H1 (cell line): ENCODE measurements at regions not wholly inside any gene's neighbourhood (a gene's known extent, or its start where the extent isn't known, plus 50 kb on each side); places are given as distances from the start of the nearest gene placed in this dataset.

Experiments used
- CTCF ChIA-PET: fragments of 300-600 bp; sonication (Branson Sonifier 250); formaldehyde crosslinking; loops from one replicate; lab custom pipeline; 2021; ENCODE audit not compliant: partially characterized antibody; lab: Charles Lee
- POLR2A ChIA-PET: fragments of 300-600 bp; sonication (Branson Sonifier 250); formaldehyde crosslinking; loops from one replicate; lab custom pipeline; 2021; ENCODE audit warnings: inconsistent platforms; ENCODE audit not compliant: partially characterized antibody; lab: Charles Lee
- DNase-seq, 2 experiments: peaks; one replicate each; pipeline versions ENCODE4 v3.0.0 to v3.0.0-alpha.2; 2010 to 2022; ENCODE audit warnings: low spot score in 2 of 2, low read depth in 1 of 2, mixed read lengths in 1 of 2
- FAIRE-seq: peaks from 2 replicates; lab custom pipeline; 2011; peaks lifted over from hg19 to GRCh38; lab: Jason Lieb, UNC
- H2AFZ ChIP-seq: 2 replicates; pipeline ENCODE4 v1.8.1; 2012; ENCODE audit warnings: low read length, inconsistent platforms
- H2AK5ac ChIP-seq: 2 replicates; pipeline ENCODE4 v1.6.1; 2013; ENCODE audit warnings: low read depth, low read length
- H2BK120ac ChIP-seq: replicated peaks from 2 replicates; pipeline ENCODE3; 2013; ENCODE audit warnings: low read depth, low read length, inconsistent platforms
- H2BK12ac ChIP-seq: 2 replicates; pipeline ENCODE4 v1.6.1; 2013; ENCODE audit warnings: low read depth, low read length
- H2BK15ac ChIP-seq: 2 replicates; pipeline ENCODE4 v1.6.1; 2013; ENCODE audit warnings: low read length
- H2BK20ac ChIP-seq: 2 replicates; pipeline ENCODE4 v1.6.1; 2013; ENCODE audit warnings: low read length
- H2BK5ac ChIP-seq: 2 replicates; pipeline ENCODE4 v1.6.1; 2013; ENCODE audit warnings: low read depth, low read length
- H3K14ac ChIP-seq: 2 replicates; pipeline ENCODE4 v1.6.1; 2013; ENCODE audit warnings: inconsistent platforms; ENCODE audit not compliant: insufficient read length
- H3K18ac ChIP-seq: 2 replicates; pipeline ENCODE4 v1.6.1; 2013; ENCODE audit warnings: low read length; ENCODE audit errors: extremely low read depth
- H3K23ac ChIP-seq: 2 replicates; pipeline ENCODE4 v1.6.1; 2013; ENCODE audit warnings: inconsistent platforms; ENCODE audit not compliant: insufficient read length
- H3K23me2 ChIP-seq: 2 replicates; pipeline ENCODE4 v1.6.1; 2013; ENCODE audit warnings: low read depth, low read length
- H3K27ac ChIP-seq: 2 replicates; pipeline ENCODE4 v1.6.1; 2011; ENCODE audit warnings: low read depth, low read length, inconsistent platforms
- H3K27me3 ChIP-seq, 4 experiments: replicated peaks in 1 of 4; 1 replicate in 1 of 4; 2 replicates in 3 of 4; pipeline versions ENCODE4 v1.6.1 to v1.8.1; 2011 to 2013; ENCODE audit warnings: low read length in 3 of 4, mild to moderate bottlenecking in 3 of 4, inconsistent platforms in 2 of 4, mixed read lengths in 2 of 4, moderate library complexity in 1 of 4; ENCODE audit not compliant: control insufficient read depth in 3 of 4, insufficient read depth in 3 of 4; ENCODE audit errors: extremely low read depth in 1 of 4
- H3K36me3 ChIP-seq, 4 experiments: 2 replicates each; pipeline versions ENCODE4 v1.6.1 to v1.8.1; 2011 to 2013; ENCODE audit warnings: mild to moderate bottlenecking in 4 of 4, low read length in 3 of 4, moderate library complexity in 2 of 4, control low read depth in 1 of 4, inconsistent platforms in 1 of 4; ENCODE audit not compliant: insufficient read depth in 4 of 4, control insufficient read depth in 2 of 4
- H3K4ac ChIP-seq: replicated peaks from 2 replicates; pipeline ENCODE3; 2013; ENCODE audit warnings: low read length, low read depth, mixed read lengths, inconsistent platforms; ENCODE audit not compliant: insufficient read length
- H3K4me1 ChIP-seq, 4 experiments: replicated peaks in 1 of 4; 1 replicate in 1 of 4; 2 replicates in 3 of 4; pipeline versions ENCODE4 v1.6.1 to v1.8.1; 2011 to 2013; ENCODE audit warnings: low read length in 3 of 4, inconsistent platforms in 2 of 4, mixed read lengths in 1 of 4; ENCODE audit not compliant: insufficient read depth in 4 of 4, control insufficient read depth in 3 of 4
- H3K4me2 ChIP-seq, 2 experiments: 2 replicates each; pipeline versions ENCODE4 v1.6.1 to v1.8.1; 2011 to 2013; ENCODE audit warnings: low read depth in 2 of 2, low read length in 2 of 2, control low read depth in 1 of 2, inconsistent platforms in 1 of 2, mild to moderate bottlenecking in 1 of 2; ENCODE audit not compliant: insufficient read depth in 1 of 2
- H3K4me3 ChIP-seq, 4 experiments: fragments of 200-600, 300-600 bp in 1 of 4; sonication (generic), shearing (Covaris generic), sonication (Bioruptor Twin) in 1 of 4; 2 replicates each; pipeline versions ENCODE4 v1.5.1 to v1.8.1; 2011 to 2016; ENCODE audit warnings: low read length in 4 of 4, low read depth in 3 of 4, control low read depth in 2 of 4, inconsistent platforms in 2 of 4, mild to moderate bottlenecking in 2 of 4, mixed read lengths in 1 of 4, moderate library complexity in 1 of 4; ENCODE audit not compliant: insufficient read depth in 2 of 4; ENCODE audit errors: extremely low read depth in 1 of 4
- H3K56ac ChIP-seq: replicated peaks from 2 replicates; pipeline ENCODE3; 2013; ENCODE audit warnings: low read depth, mild to moderate bottlenecking, mixed read lengths, low read length, inconsistent platforms; ENCODE audit not compliant: insufficient read length
- H3K79me1 ChIP-seq: 2 replicates; pipeline ENCODE4 v1.6.1; 2013; ENCODE audit warnings: low read depth, low read length, control low read depth
- H3K79me2 ChIP-seq, 2 experiments: 2 replicates each; pipeline versions ENCODE4 v1.6.1 to v1.8.1; 2012 to 2013; ENCODE audit warnings: low read length in 2 of 2, mild to moderate bottlenecking in 2 of 2, inconsistent platforms in 1 of 2; ENCODE audit not compliant: insufficient read depth in 2 of 2, control insufficient read depth in 1 of 2
- H3K9ac ChIP-seq, 4 experiments: replicated peaks in 1 of 4; 1 replicate in 1 of 4; 2 replicates in 3 of 4; pipeline versions ENCODE4 v1.6.1 to v1.8.1; 2011 to 2013; ENCODE audit warnings: low read depth in 3 of 4, low read length in 3 of 4, control low read depth in 2 of 4, mild to moderate bottlenecking in 2 of 4, moderate library complexity in 2 of 4, inconsistent platforms in 1 of 4; ENCODE audit errors: extremely low read depth in 1 of 4
- H3K9me3 ChIP-seq, 2 experiments: 2 replicates each; pipeline versions ENCODE4 v1.6.1 to v1.8.1; 2012 to 2013; ENCODE audit warnings: mild to moderate bottlenecking in 2 of 2, moderate library complexity in 2 of 2, control low read depth in 1 of 2, inconsistent platforms in 1 of 2, low read depth in 1 of 2, low read length in 1 of 2, mixed read lengths in 1 of 2; ENCODE audit not compliant: insufficient read depth in 2 of 2
- H4K20me1 ChIP-seq, 2 experiments: replicated peaks in 1 of 2; 2 replicates each; pipeline versions ENCODE3 to v1.8.1; 2011 to 2013; ENCODE audit warnings: inconsistent platforms in 2 of 2, low read length in 2 of 2, mild to moderate bottlenecking in 1 of 2; ENCODE audit not compliant: insufficient read depth in 2 of 2, control insufficient read depth in 1 of 2
- H4K5ac ChIP-seq: 2 replicates; pipeline ENCODE4 v1.6.1; 2013; ENCODE audit warnings: low read length, low read depth, mixed read lengths, inconsistent platforms; ENCODE audit not compliant: insufficient read length
- H4K8ac ChIP-seq: 2 replicates; pipeline ENCODE4 v1.8.0; 2013; ENCODE audit warnings: mild to moderate bottlenecking, moderate library complexity, low read length, inconsistent platforms; ENCODE audit not compliant: insufficient read depth; ENCODE audit errors: extremely low read depth
- H4K91ac ChIP-seq: replicated peaks from 2 replicates; pipeline ENCODE3; 2013; ENCODE audit warnings: low read length, mixed read lengths, inconsistent platforms; ENCODE audit not compliant: insufficient read length
- BRCA1 ChIP-seq: IDR thresholded peaks from 2 replicates; pipeline ENCODE4 v1.6.1; 2012; ENCODE audit warnings: low read depth, low read length, improper control_type of control experiment
- CBX5 ChIP-seq: fragments of 300-800, 300-1000 bp; sonication (generic); IDR thresholded peaks from 2 replicates; pipeline ENCODE4 v1.7.1; 2016; ENCODE audit warnings: antibody characterized with exemption, low read length, low read depth
- CHD1 ChIP-seq: IDR thresholded peaks from 2 replicates; pipeline ENCODE4 v1.6.1; 2012; ENCODE audit warnings: low read depth, low read length, improper control_type of control experiment
- GABPA ChIP-seq: IDR thresholded peaks from 2 replicates; pipeline ENCODE4 v1.6.1; 2011; ENCODE audit warnings: mild to moderate bottlenecking, low read length, moderate library complexity, borderline replicate concordance; ENCODE audit not compliant: insufficient read depth
- KDM1A ChIP-seq: fragments of 200-600, 300-600 bp; sonication (generic); IDR thresholded peaks from 2 replicates; pipeline ENCODE4 v1.7.1; 2016; ENCODE audit warnings: mild to moderate bottlenecking, low read length, borderline replicate concordance
- KDM4A ChIP-seq: IDR thresholded peaks from one replicate; pipeline ENCODE4 v1.7.1; 2012; ENCODE audit warnings: low read depth, mild to moderate bottlenecking, moderate library complexity, low read length, inconsistent platforms; ENCODE audit not compliant: severe bottlenecking
- PHF8 ChIP-seq: fragments of 200-600 bp; sonication (generic); conservative IDR thresholded peaks from 2 replicates; pipeline ENCODE4 v1.7.1; 2012; ENCODE audit warnings: low read depth, mild to moderate bottlenecking, inconsistent platforms, low read length, moderate library complexity
- POLR2AphosphoS5 ChIP-seq: IDR thresholded peaks from 2 replicates; pipeline ENCODE4 v1.6.1; 2011; ENCODE audit warnings: low read depth, low read length
- RBBP5 ChIP-seq: IDR thresholded peaks from 2 replicates; pipeline ENCODE4 v1.7.1; 2012; ENCODE audit warnings: low read depth, mild to moderate bottlenecking, inconsistent platforms, low read length, moderate library complexity, borderline replicate concordance
- SAP30 ChIP-seq: fragments of 300-600 bp; sonication (generic); IDR thresholded peaks from 2 replicates; pipeline ENCODE4 v1.7.1; 2012; ENCODE audit warnings: low read length, moderate library complexity, mild to moderate bottlenecking, inconsistent platforms; ENCODE audit not compliant: insufficient read depth, insufficient replicate concordance
- SIRT6 ChIP-seq: IDR thresholded peaks from one replicate; pipeline ENCODE4 v1.7.1; 2012; ENCODE audit warnings: low read length, inconsistent platforms
- SRF ChIP-seq: IDR thresholded peaks from 2 replicates; pipeline ENCODE4 v1.6.1; 2011; ENCODE audit warnings: mild to moderate bottlenecking, low read depth, low read length, moderate library complexity
- SUZ12 ChIP-seq: fragments of 200-600 bp; sonication (generic); IDR thresholded peaks from 2 replicates; pipeline ENCODE4 v1.6.1; 2012; ENCODE audit warnings: mild to moderate bottlenecking, inconsistent platforms, low read length, moderate library complexity, mixed read lengths
- ZNF274 ChIP-seq: IDR thresholded peaks from 2 replicates; pipeline ENCODE4 v1.7.0; 2012; ENCODE audit warnings: low read length, borderline replicate concordance; ENCODE audit errors: extremely low read depth
- WGBS, 2 experiments: shearing (Covaris generic) in 1 of 2; methylation state at CpG; one replicate each; pipeline versions ENCODE4 v1.1.6 to v1.1.7; 2013 to 2015; ENCODE audit warnings: low lambda C conversion rate in 2 of 2, mixed read lengths in 2 of 2, inconsistent platforms in 1 of 2, low coverage in 1 of 2, missing lambda C conversion rate in 1 of 2; ENCODE audit not compliant: insufficient replicate concordance in 2 of 2, insufficient coverage in 1 of 2, insufficient read length in 1 of 2; ENCODE audit errors: extremely low coverage in 1 of 2, missing lambda C conversion rate in 1 of 2; 5-methylcytosine and 5-hydroxymethylcytosine counted together
- TF ChIP-seq, protein P1 (sequence below): IDR thresholded peaks from 2 replicates; pipeline ENCODE4 v1.6.1; 2012; ENCODE audit warnings: inconsistent platforms

DNA sequence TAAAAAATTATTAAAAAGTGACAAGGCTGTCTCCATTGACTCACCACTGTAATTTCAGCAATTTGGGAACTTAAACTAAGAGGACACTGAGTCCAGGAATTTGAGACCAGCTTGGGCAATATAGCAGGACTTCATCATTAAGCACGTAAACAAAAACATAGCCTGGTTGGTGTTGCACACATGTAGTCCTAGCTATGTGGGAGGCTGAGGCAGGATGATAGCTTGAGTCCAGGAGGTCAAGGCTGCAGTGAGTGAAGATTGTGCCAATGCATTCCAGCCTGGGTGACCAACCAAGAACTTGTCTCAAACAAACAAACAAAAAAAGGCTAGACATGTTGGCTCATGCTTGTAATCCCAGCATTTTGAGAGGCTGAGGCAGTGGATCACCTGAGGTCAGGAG lies 439.4 kb upstream of the TSPY4 start:
- H4K8ac ChIP-seq = no peak overlapping the region
- no peak overlapping the region for H3K9ac ChIP-seq
- H3K23ac ChIP-seq = no peak overlapping the region
- H4K91ac ChIP-seq = no peak overlapping the region
- H3K36me3 ChIP-seq = no peaks in the 10 kb centered on the region
- H2BK5ac ChIP-seq = no peak overlapping the region
- no peak for DNase-seq
- H3K14ac ChIP-seq = no peak overlapping the region
- no peak overlapping the region for H2AFZ ChIP-seq
- H3K4me3 ChIP-seq = no peak overlapping the region
- no peak overlapping the region for H2AK5ac ChIP-seq
- H4K20me1 ChIP-seq = no peaks in the 10 kb centered on the region
- no peak overlapping the region for H3K27ac ChIP-seq
- no peak overlapping the region for H3K4me2 ChIP-seq
- 64% methylated on average over 1 of the region's 1 CpG; no CpG with 5 or more reads in 1 of the 2 experiments for WGBS, 2 experiments
- no peak overlapping the region for H2BK120ac ChIP-seq
- H3K18ac ChIP-seq = no peak overlapping the region
- no peaks in the 10 kb centered on the region for H3K79me2 ChIP-seq
- CTCF ChIA-PET = no interaction called here
- no peak overlapping the region for H2BK15ac ChIP-seq
- H3K79me1 ChIP-seq = no peaks in the 10 kb centered on the region
- POLR2A ChIA-PET = no interaction called here
- H3K56ac ChIP-seq = no peak overlapping the region
- peaks cover 8 to 49% of the 10 kb centered on the region in 2 experiments; a peak in 3 of 4 replicates for H3K9me3 ChIP-seq
- no peaks in the 10 kb centered on the region for H3K23me2 ChIP-seq
- H3K4ac ChIP-seq = no peak overlapping the region
- no peak overlapping the region for H2BK12ac ChIP-seq
- no peaks in the 10 kb centered on the region for H3K4me1 ChIP-seq
- H3K27me3 ChIP-seq = no peaks in the 10 kb centered on the region
- no peak overlapping the region for H4K5ac ChIP-seq
- H2BK20ac ChIP-seq = no peak overlapping the region
- FAIRE-seq = no peak
- TF ChIP-seq SUZ12 (no peak), CBX5 (no peak), SIRT6 (no peak), BRCA1 (no peak), ZNF274 (no peak), PHF8 (no peak), SRF (no peak), KDM1A (no peak), SAP30 (no peak), CHD1 (no peak), KDM4A (no peak), GABPA (no peak), RBBP5 (no peak), POLR2AphosphoS5 (no peak)
- TF ChIP-seq, protein P1, sequence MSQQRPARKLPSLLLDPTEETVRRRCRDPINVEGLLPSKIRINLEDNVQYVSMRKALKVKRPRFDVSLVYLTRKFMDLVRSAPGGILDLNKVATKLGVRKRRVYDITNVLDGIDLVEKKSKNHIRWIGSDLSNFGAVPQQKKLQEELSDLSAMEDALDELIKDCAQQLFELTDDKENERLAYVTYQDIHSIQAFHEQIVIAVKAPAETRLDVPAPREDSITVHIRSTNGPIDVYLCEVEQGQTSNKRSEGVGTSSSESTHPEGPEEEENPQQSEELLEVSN = no peak
